Common myeloid progenitor, CD34-positive (primary cell): ENCODE measurements at regions not wholly inside any gene's neighbourhood (a gene's known extent, or its start where the extent isn't known, plus 50 kb on each side); places are given as distances from the start of the nearest gene placed in this dataset.

Experiments
- CTCF ChIA-PET: fragments of 350-600 bp; sonication (Branson Sonifier 250); formaldehyde crosslinking; loops from one replicate; lab custom pipeline; 2021; ENCODE audit warnings: antibody characterized with exemption; lab: Charles Lee
- POLR2A ChIA-PET: fragments of 350-600 bp; sonication (Branson Sonifier 250); formaldehyde crosslinking; loops from one replicate; lab custom pipeline; 2021; ENCODE audit warnings: antibody characterized with exemption; lab: Charles Lee
- DNase-seq, 3 donors: peaks; one replicate each; pipeline versions ENCODE4 v3.0.0 to v3.0.0-alpha.2; 2013
- H3K27ac ChIP-seq, 2 experiments: 1 replicate in 1 of 2; 2 replicates in 1 of 2; pipeline ENCODE4 v1.7.0; 2013; ENCODE audit warnings: inconsistent platforms in 2 of 2, low read length in 2 of 2, mild to moderate bottlenecking in 2 of 2, low read depth in 1 of 2, moderate library complexity in 1 of 2; ENCODE audit not compliant: severe bottlenecking in 2 of 2, insufficient read depth in 1 of 2, poor library complexity in 1 of 2
- H3K27me3 ChIP-seq, 5 experiments: replicated peaks in 2 of 5; 1 replicate in 3 of 5; 2 replicates in 2 of 5; pipeline versions ENCODE4 v1.6.1 to v1.7.0; 2013; ENCODE audit warnings: low read length in 4 of 5, mild to moderate bottlenecking in 2 of 5, moderate library complexity in 2 of 5, inconsistent platforms in 1 of 5; ENCODE audit not compliant: insufficient read depth in 5 of 5, control insufficient read depth in 4 of 5
- H3K36me3 ChIP-seq, 4 experiments: 1 replicate in 2 of 4; 2 replicates in 2 of 4; pipeline versions ENCODE4 v1.6.1 to v1.7.0; 2013; ENCODE audit warnings: low read length in 3 of 4, control low read depth in 1 of 4, mild to moderate bottlenecking in 1 of 4; ENCODE audit not compliant: control insufficient read depth in 4 of 4, insufficient read depth in 4 of 4
- H3K4me1 ChIP-seq, 4 experiments: 1 replicate in 3 of 4; 2 replicates in 1 of 4; pipeline versions ENCODE4 v1.6.1 to v1.7.1; 2013; ENCODE audit warnings: low read length in 3 of 4, mild to moderate bottlenecking in 3 of 4, control low read depth in 1 of 4, inconsistent platforms in 1 of 4, moderate library complexity in 1 of 4; ENCODE audit not compliant: control insufficient read depth in 4 of 4, insufficient read depth in 4 of 4; ENCODE audit errors: control extremely low read depth in 1 of 4
- H3K4me3 ChIP-seq, 7 experiments: 1 replicate in 4 of 7; 2 replicates in 3 of 7; pipeline versions ENCODE4 v1.5.1 to v1.7.0; 2013; ENCODE audit warnings: mild to moderate bottlenecking in 7 of 7, low read length in 6 of 7, moderate library complexity in 6 of 7, inconsistent platforms in 2 of 7, low read depth in 2 of 7, control low read depth in 1 of 7; ENCODE audit not compliant: insufficient read depth in 4 of 7, control insufficient read depth in 1 of 7; ENCODE audit errors: extremely low read depth in 1 of 7
- H3K9me3 ChIP-seq, 5 experiments: 1 replicate in 4 of 5; 2 replicates in 1 of 5; pipeline versions ENCODE4 v1.6.1 to v1.7.1; 2013; ENCODE audit warnings: low read length in 4 of 5, mild to moderate bottlenecking in 2 of 5, inconsistent platforms in 1 of 5, low read depth in 1 of 5, moderate library complexity in 1 of 5; ENCODE audit not compliant: control insufficient read depth in 4 of 5, insufficient read depth in 2 of 5; ENCODE audit errors: control extremely low read depth in 1 of 5
- WGBS: methylation state at CpG from one replicate; pipeline ENCODE4 v1.1.5; 2013; ENCODE audit not compliant: insufficient coverage; 5-methylcytosine and 5-hydroxymethylcytosine counted together

DNA sequence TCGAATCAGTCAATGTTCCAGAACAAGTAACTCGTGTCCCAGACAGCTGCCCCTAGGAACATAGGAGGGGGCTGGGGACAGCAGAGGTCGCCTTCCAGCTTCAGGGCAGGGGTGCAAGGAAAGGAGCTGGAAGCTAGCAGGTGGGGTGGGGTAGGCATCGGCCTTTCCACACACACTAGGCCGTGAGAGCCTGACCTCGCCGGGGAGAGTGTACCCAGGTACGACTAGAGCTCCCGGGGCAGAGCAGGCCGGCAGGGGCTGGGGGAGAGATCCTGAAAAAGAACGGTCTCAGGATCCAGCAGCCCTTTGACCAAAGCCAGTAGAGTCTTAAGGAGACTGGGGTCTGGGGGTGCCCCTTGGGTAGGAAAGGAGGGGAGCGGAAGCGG lies 1127.5 kb downstream of the BRD1 start:
- no peaks in the 10 kb centered on the region for H3K36me3 ChIP-seq
- ChIA-PET CTCF (no interaction called here), POLR2A (no interaction called here)
- H3K9me3 ChIP-seq, result no peaks in the 10 kb centered on the region
- DNase-seq, result no peak
- WGBS, result 89% methylated on average over 11 of the region's 13 CpGs
- no peaks in the 10 kb centered on the region for H3K27me3 ChIP-seq
- no peak overlapping the region for H3K4me3 ChIP-seq
- no peak overlapping the region for H3K27ac ChIP-seq
- H3K4me1 ChIP-seq, result peaks cover 0 to 18% (median 8%) of the 10 kb centered on the region in 4 experiments

DNA sequence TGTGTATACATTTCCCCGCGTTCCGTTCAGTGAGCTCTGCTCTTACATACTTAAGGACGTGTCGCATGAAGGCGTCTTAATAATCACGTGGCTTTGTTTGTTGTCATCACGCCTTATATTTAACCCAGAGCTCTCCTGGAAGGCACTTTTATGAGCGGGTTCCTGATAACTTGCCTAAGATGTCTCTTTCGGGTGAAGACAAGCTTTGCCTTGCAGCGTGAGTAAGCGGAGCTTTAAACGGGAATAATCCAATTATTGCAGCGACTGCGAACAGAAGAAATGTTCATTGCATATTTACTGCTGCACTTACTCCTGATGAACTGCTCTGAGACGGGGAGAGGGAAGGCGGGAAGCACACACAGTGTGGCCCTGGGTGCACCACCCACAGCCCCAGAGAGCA lies 1128.2 kb downstream of the BRD1 start:
- WGBS, result 94% methylated on average over 17 of the region's 17 CpGs

DNA sequence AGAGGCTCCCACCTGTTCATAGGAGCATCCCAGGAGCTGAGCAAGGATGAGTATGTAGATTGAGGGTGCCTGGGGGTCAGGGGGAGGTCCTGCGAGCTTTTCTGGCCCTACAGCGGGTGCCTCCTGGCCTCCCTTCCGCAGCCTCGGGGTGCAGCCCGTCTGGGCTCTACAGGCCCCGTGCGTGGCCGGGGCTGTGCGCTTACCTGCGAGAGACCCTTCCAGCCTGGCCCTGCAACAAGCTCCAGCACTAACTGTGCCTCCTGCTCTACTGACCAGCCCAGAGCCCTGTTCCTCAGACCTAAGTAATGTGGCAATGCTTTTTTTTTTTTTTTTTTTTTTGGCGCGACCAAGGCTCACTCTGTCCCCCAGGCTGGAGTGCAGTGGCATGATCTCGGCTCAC lies 1129.1 kb downstream of the BRD1 start:
- 84% methylated on average over 13 of the region's 13 CpGs for WGBS
- DNase-seq, result no peak
- no peaks in the 10 kb centered on the region for H3K27me3 ChIP-seq
- H3K27ac ChIP-seq, result no peak overlapping the region
- no peaks in the 10 kb centered on the region for H3K36me3 ChIP-seq
- ChIA-PET CTCF (no interaction called here), POLR2A (interaction anchor here (0.6 kb wide), 1 partner anchor 1414 kb away, joined by 3 read pairs; no protein-coding TSS in a partner anchor)
- no peak overlapping the region for H3K4me3 ChIP-seq
- no peaks in the 10 kb centered on the region for H3K9me3 ChIP-seq
- H3K4me1 ChIP-seq, result peaks cover 0 to 16% (median 8%) of the 10 kb centered on the region in 4 experiments

More for the DNA sequence above, 1128.2 kb downstream of the BRD1 start:
- ChIA-PET CTCF (no interaction called here), POLR2A (no interaction called here)
- no peak overlapping the region for H3K27ac ChIP-seq
- H3K9me3 ChIP-seq, result no peaks in the 10 kb centered on the region
- peaks cover 0 to 18% (median 8%) of the 10 kb centered on the region in 4 experiments for H3K4me1 ChIP-seq
- H3K4me3 ChIP-seq, result no peak overlapping the region
- DNase-seq, result no peak
- H3K36me3 ChIP-seq, result no peaks in the 10 kb centered on the region
- no peaks in the 10 kb centered on the region for H3K27me3 ChIP-seq

DNA sequence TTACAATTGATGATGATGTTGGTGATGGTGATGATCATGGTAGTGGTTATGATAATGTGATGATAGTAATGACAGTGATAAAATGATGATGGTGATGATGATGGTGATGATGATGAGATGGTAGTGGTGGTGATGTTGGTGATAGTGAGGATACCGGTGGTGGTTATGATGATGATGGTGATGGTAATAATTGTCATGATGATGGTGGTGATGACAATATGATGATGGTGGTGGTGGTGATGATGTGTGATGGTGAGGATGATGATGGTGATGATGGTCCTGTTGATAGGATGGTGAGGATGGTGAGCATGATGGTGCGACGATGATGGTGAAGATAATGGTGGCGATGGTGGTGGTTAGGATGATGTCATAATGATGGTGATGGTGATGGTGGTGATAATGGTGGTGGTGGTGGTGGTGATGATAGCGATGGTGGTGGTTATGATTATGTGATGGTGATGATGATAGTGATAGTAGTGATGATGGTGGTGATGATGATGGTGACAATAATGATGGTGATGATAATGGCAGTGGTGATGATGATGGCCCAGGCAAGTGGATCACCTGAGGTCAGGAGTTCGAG lies 1129.9 kb downstream of the BRD1 start:
- Histone ChIP-seq H3K4me1 (peaks cover 0 to 13% (median 6%) of the 10 kb centered on the region in 4 experiments), H3K9me3 (no peaks in the 10 kb centered on the region), H3K4me3 (no peak overlapping the region), H3K27me3 (no peaks in the 10 kb centered on the region), H3K27ac (no peak overlapping the region), H3K36me3 (no peaks in the 10 kb centered on the region)
- no peak for DNase-seq
- 96% methylated on average over 5 of the region's 6 CpGs for WGBS
- POLR2A ChIA-PET, result no interaction called here
- CTCF ChIA-PET, result no interaction called here

DNA sequence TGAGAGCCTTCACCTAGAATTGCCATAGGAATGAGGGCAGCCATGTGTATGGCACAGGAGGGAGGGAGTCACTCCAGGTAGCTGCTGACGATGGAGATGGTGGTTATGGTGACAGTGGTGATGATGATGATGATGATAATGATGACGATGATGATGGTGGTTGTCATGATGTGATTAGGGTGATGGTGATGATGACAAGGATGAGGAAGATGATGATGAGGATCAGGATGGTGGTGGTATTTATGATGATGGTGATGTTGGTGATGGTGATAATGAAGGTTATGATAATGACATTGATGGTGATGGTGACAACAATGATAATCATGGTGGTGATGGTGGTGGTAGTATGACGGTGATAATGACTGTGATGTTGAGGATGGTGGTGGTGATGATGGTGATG lies 1130.5 kb downstream of the BRD1 start:
- CTCF ChIA-PET, result no interaction called here
- 75% methylated on average over 3 of the region's 3 CpGs for WGBS
- Histone ChIP-seq H3K36me3 (no peaks in the 10 kb centered on the region), H3K27ac (no peak overlapping the region), H3K27me3 (no peaks in the 10 kb centered on the region), H3K9me3 (no peaks in the 10 kb centered on the region), H3K4me3 (no peak overlapping the region), H3K4me1 (peaks cover 0 to 8% (median 1%) of the 10 kb centered on the region in 4 experiments)
- no peak for DNase-seq
- POLR2A ChIA-PET, result no interaction called here

DNA sequence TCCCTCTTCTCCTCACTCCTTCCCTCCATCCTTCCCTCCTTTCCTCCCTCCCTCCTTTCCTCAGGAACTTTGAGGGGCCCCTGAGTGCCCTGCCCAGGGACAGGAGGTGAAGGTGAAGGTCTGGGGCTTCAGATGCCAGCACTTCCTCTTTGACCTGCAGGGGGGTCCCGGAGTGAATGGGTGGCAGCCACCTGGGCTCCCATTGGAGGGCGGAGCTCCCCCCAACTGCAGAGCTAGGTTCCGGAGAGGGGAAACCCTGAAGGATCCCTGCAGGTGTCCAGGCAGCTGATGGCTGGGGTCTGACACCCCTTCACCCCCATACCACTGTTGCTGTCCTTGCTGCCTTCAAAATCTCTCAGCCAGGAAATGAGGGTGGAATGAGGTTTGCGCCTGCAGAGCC lies 1131.3 kb downstream of the BRD1 start:
- no peaks in the 10 kb centered on the region for H3K27me3 ChIP-seq
- DNase-seq, result no peak
- POLR2A ChIA-PET, result no interaction called here
- no peaks in the 10 kb centered on the region for H3K9me3 ChIP-seq
- no peak overlapping the region for H3K27ac ChIP-seq
- no peaks in the 10 kb centered on the region for H3K36me3 ChIP-seq
- no peak overlapping the region for H3K4me3 ChIP-seq
- 67% methylated on average over 2 of the region's 4 CpGs for WGBS
- CTCF ChIA-PET, result no interaction called here
- H3K4me1 ChIP-seq, result no peaks in the 10 kb centered on the region

DNA sequence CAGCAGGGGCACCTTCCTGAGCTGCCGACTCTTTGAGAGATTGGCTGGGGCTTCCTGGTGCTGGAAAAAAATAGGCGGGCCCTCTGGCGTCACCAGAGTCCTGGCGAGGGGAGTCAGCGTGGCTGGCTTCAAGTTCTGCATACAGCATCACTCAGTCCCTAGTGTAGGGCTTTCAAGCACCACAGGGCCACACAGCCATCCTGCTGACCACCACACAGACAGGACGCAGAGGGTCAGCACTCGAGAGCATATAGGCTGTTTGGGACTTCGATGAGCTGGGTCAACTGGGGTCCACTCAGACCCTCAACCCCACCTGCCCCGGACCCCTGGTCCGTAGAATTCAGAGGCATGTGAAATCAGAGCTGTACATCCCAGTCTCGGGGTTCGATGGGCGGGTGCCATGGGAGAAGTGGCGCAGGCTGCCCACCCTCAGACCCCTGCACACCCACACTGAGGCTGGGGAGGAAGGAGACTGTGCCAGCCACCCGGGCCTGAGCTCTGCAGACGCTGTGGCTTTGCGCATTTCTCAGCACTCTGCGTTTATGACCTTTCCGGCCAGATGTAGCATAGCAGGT lies 1131.9 kb downstream of the BRD1 start:
- H3K27ac ChIP-seq, result no peak overlapping the region
- POLR2A ChIA-PET, result no interaction called here
- H3K36me3 ChIP-seq, result no peaks in the 10 kb centered on the region
- H3K4me1 ChIP-seq, result no peaks in the 10 kb centered on the region
- H3K4me3 ChIP-seq, result no peak overlapping the region
- H3K9me3 ChIP-seq, result no peaks in the 10 kb centered on the region
- WGBS, result 91% methylated on average over 18 of the region's 19 CpGs
- no peaks in the 10 kb centered on the region for H3K27me3 ChIP-seq
- CTCF ChIA-PET, result no interaction called here
- DNase-seq, result no peak
